Fibroblast of lung (primary cell): ENCODE measurements at regions not wholly inside any gene's neighbourhood (a gene's known extent, or its start where the extent isn't known, plus 50 kb on each side); places are given as distances from the start of the nearest gene placed in this dataset.

ENCODE experiments used
- CTCF ChIP-seq, 2 donors: IDR thresholded peaks in 1 of 2; conservative IDR thresholded peaks in 1 of 2; 1 replicate in 1 of 2; 2 replicates in 1 of 2; pipeline ENCODE4 v1.5.1; 2011 to 2012; ENCODE audit warnings: low read length in 2 of 2, control low read depth in 1 of 2, inconsistent platforms in 1 of 2, low read depth in 1 of 2, mild to moderate bottlenecking in 1 of 2
- EZH2 ChIP-seq: IDR thresholded peaks from 2 replicates; pipeline ENCODE4 v1.5.1; 2012; ENCODE audit warnings: low read length, control low read depth, mild to moderate bottlenecking; ENCODE audit errors: missing control alignments

- TF ChIP-seq CTCF (conservative IDR thresholded peaks at IDR 0.05 in 1 of 2, IDR thresholded peaks at IDR 0.05 in 1 of 2; ENCODE audit: low read depth in 1 of 2, low read length in 2 of 2) (no peak), EZH2 (no peak)
Observed at GRCh38 chr15:100779331-100780207, 100.1 kb upstream of the ALDH1A3 start.
